WTC11 (cell line): ENCODE measurements at regions not wholly inside any gene's neighbourhood (a gene's known extent, or its start where the extent isn't known, plus 50 kb on each side); places are given as distances from the start of the nearest gene placed in this dataset.

Experiments
- IRF1 ChIP-seq: sonication (generic); formaldehyde crosslinking; IDR thresholded peaks from 2 replicates; pipeline ENCODE4 v1.8.0; 2023; ENCODE audit warnings: missing genetic modification reagents
- TCF7 ChIP-seq: sonication (generic); formaldehyde crosslinking; IDR thresholded peaks from 2 replicates; pipeline ENCODE4 v1.8.0; 2022; ENCODE audit warnings: mild to moderate bottlenecking, low read depth, missing genetic modification reagents, moderate library complexity

- TF ChIP-seq TCF7 (CRISPR knock-in tag), result no peak
- TF ChIP-seq IRF1 (CRISPR knock-in tag), result no peak
Observed at GRCh38 chr1:104856518-104856917, 1106.8 kb downstream of the AMY1C start.
